ENCODE measurements at regions not wholly inside any gene's neighbourhood (a gene's known extent, or its start where the extent isn't known, plus 50 kb on each side); places are given as distances from the start of the nearest gene placed in this dataset.

DNA sequence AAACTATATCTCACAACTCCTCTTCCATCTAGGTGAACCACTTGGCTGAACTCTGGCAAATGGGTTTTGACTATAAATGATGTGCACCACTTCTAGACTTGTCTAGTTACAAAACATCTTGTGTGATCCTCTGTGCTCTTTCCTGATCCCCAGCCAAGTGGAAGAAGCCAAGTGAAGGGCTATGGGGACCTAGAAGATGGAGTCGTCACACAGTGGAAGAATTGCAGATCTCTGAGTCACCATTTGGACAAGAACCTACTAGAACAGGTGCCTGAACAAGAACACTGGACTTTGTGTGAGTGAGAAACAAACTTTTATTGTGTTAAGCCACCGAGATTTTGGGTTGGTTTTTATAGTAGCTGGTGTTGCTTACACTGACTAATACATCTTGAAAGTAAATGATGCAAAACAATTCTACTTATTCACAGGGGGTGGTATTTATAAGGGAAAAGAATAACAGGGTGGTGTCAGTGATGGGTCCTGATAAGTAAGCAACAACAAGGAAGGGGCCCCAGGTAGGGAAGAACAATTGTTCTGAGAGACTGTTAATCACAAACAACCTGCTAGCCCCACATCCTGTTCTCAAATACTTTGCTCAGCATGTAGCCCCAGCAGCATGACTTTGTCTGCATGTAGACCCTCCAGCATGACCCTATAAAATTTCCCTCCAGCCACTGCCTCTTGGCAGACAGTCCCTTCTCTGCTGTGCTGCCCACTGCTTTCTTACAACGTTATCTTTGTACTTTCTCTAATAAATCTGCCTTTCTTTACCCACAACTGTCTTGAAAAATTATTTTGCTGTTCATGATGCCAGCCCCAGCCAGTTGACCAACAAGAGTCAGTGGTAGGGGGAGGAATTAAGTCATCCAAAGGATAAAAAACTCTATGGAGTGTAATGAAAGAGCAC, 280.7 kb upstream of the PLET1 start:
- no peak for DNase-seq (ENCODE audit: low spot score)
- TF ChIP-seq, protein P1, sequence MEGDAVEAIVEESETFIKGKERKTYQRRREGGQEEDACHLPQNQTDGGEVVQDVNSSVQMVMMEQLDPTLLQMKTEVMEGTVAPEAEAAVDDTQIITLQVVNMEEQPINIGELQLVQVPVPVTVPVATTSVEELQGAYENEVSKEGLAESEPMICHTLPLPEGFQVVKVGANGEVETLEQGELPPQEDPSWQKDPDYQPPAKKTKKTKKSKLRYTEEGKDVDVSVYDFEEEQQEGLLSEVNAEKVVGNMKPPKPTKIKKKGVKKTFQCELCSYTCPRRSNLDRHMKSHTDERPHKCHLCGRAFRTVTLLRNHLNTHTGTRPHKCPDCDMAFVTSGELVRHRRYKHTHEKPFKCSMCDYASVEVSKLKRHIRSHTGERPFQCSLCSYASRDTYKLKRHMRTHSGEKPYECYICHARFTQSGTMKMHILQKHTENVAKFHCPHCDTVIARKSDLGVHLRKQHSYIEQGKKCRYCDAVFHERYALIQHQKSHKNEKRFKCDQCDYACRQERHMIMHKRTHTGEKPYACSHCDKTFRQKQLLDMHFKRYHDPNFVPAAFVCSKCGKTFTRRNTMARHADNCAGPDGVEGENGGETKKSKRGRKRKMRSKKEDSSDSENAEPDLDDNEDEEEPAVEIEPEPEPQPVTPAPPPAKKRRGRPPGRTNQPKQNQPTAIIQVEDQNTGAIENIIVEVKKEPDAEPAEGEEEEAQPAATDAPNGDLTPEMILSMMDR (IDR thresholded peaks at IDR 0.05): no peak
- no peak for ATAC-seq (ENCODE audit: low FRiP score)

DNA sequence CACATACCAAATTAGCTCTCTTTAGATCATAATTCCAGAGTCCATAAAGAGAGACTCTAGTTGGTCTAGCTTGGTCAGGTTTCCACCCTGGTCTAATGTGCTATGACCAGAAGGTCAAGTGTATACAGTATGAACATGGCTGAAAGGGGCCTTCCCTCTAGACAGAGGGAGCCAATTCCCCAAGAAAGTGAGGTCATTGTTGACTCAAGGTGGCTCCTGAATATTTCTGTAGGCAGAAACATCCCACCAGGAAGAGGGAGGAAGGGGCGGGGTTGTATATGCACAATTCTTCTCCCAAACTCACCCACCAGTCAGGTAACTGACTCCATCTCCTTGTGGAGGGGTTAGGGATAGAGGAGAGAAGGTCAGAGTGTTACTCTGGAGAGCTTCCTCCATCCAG, 281.8 kb upstream of the PLET1 start:
- DNase-seq (ENCODE audit: low spot score): no peak
- no peak for ATAC-seq (ENCODE audit: low FRiP score)
- TF ChIP-seq, protein P1 (IDR thresholded peaks at IDR 0.05): no peak

DNA sequence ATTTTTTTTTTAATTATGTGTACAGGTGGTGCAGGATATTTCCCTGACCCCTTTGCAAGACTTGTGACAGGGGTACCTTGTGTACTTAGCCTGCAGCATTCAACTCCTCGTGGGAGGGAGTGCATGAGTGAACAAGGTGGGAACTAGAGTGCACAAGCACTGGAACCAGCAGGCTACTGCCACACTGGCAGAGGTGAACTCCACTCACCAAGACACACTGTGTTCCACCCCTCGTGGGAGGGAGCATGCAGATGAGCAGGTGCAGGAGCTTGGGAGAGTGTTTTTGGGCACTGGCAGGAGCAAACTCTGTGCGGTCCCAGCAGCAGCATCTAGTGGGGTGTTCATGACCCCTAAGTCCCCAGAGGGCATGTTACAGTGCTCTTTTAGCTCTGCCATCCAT, 282.7 kb upstream of the PLET1 start:
- no peak for ATAC-seq (ENCODE audit: low FRiP score)
- DNase-seq (ENCODE audit: low spot score): no peak
- TF ChIP-seq, protein P1 (IDR thresholded peaks at IDR 0.05): no peak

DNA sequence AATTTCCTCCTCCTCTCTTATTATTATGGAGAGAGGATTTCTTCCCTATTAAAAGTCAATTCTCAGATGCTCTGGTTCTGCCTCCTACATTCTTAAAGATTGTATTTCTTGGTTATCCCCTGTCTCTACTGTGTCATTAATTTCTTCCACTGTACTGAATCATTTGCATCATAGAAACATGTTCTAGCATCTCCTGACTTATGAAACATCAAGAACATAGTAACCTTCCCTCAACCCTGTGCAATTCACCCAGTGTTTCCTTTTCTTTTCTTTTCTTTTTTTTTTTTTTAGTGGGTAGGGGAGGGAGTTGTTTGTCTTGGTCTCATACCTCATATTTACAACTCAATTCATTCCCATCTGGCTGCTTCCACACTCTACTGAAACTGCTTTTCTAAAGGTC, 288.0 kb upstream of the PLET1 start:
- no peak for ATAC-seq (ENCODE audit: low FRiP score)
- TF ChIP-seq, protein P1 (IDR thresholded peaks at IDR 0.05): no peak

DNA sequence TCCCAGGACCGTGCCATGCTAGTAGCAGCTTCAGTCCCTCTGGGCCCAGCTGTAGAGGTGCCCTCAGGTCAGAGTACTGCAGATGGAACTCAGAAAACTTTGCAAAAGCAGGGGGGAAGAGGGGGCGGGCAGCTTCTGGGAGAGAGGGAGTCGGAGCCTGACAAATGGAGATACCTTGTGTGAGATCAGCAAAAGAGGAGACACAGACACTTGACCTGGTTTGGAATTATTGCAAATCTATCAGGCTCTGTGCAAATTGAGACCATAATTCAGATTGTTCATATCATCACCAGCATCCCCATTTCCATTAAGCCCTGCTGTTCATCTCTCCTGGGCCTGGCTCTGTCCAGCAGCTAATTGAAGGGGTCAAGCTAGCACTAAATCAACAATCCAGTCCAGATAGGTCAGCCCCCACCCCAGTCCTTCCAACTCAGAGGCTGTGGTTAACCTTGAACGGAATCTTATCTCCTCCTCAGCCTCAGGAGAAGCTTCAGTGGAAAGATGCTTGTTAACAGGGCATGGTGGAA, 292.6 kb upstream of the PLET1 start:
- DNase-seq (ENCODE audit: low spot score) (no peak), ATAC-seq (ENCODE audit: low FRiP score) (no peak)
- TF ChIP-seq, protein P1 (IDR thresholded peaks at IDR 0.05): no peak

More for the DNA sequence above, 288.0 kb upstream of the PLET1 start:
- no peak for DNase-seq (ENCODE audit: low spot score)

DNA sequence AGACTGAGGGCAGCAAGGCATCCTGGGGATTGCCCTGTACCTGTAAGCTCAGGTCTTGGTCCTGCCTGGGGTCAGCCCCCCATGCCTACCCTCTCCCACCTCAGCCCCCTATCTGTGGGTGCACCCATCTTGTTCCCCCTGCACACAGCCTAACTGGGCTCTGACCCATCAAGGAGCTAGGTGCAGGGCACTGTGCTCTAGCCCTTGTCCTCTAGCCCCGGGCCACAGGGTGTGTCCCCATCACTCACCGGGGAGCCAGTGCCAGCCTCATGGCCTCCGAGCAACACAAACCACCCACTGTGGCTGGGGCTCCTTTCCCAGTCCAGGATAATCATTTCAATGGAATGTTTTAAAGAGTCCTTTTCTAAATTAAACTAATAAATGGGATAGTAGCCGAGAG, 293.9 kb upstream of the PLET1 start:
- no peak for ATAC-seq (ENCODE audit: low FRiP score)
- TF ChIP-seq, protein P1 (IDR thresholded peaks at IDR 0.05): no peak
- no peak for DNase-seq (ENCODE audit: low spot score)

Measured in omental fat pad (tissue), 3 donors.